HG03097 (cell line): ENCODE measurements at regions not wholly inside any gene's neighbourhood (a gene's known extent, or its start where the extent isn't known, plus 50 kb on each side); places are given as distances from the start of the nearest gene placed in this dataset.

Experiments
- ATAC-seq: cut with Tn5 transposase; IDR thresholded peaks from one replicate; pipeline ENCODE4 v1.9.1; 2021; ENCODE audit not compliant: unreplicated experiment, low FRiP score

- ATAC-seq: no peak
These were observed 169.4 kb upstream of the TAB2 start for GRCh38 chr6:149147938-149148718.

GRCh38 chr6:149149653-149150052 lies 167.9 kb upstream of the TAB2 start:
- no peak for ATAC-seq

GRCh38 chr6:149150301-149150700 lies 167.2 kb upstream of the TAB2 start:
- no peak for ATAC-seq

- ATAC-seq: no peak
These were observed 166.6 kb upstream of the TAB2 start for GRCh38 chr6:149150801-149151398.

- no peak for ATAC-seq
These were observed 165.0 kb upstream of the TAB2 start for GRCh38 chr6:149152521-149152920.

GRCh38 chr6:149153100-149153499 lies 164.4 kb upstream of the TAB2 start:
- ATAC-seq: no peak

GRCh38 chr6:149153693-149154092 lies 163.8 kb upstream of the TAB2 start:
- no peak for ATAC-seq

- ATAC-seq: no peak
These were observed 163.2 kb upstream of the TAB2 start for GRCh38 chr6:149154261-149154821.

- no peak for ATAC-seq
These were observed 160.4 kb upstream of the TAB2 start for GRCh38 chr6:149157126-149157525.

GRCh38 chr6:149158076-149158475 lies 159.4 kb upstream of the TAB2 start:
- no peak for ATAC-seq

GRCh38 chr6:149160943-149161342 lies 156.6 kb upstream of the TAB2 start:
- no peak for ATAC-seq

- ATAC-seq: no peak
These were observed 154.6 kb upstream of the TAB2 start for GRCh38 chr6:149162924-149163323.

GRCh38 chr6:149164199-149164750 lies 153.2 kb upstream of the TAB2 start:
- ATAC-seq: no peak

- no peak for ATAC-seq
These were observed 151.2 kb upstream of the TAB2 start for GRCh38 chr6:149166336-149166735.

- no peak for ATAC-seq
These were observed 150.8 kb upstream of the TAB2 start for GRCh38 chr6:149166747-149167146.

GRCh38 chr6:149168968-149169367 lies 148.5 kb upstream of the TAB2 start:
- no peak for ATAC-seq

GRCh38 chr6:149169761-149170511 lies 147.6 kb upstream of the TAB2 start:
- ATAC-seq: no peak

GRCh38 chr6:149170564-149171452 lies 146.7 kb upstream of the TAB2 start:
- ATAC-seq: no peak

- ATAC-seq: no peak
These were observed 144.3 kb upstream of the TAB2 start for GRCh38 chr6:149173222-149173621.

GRCh38 chr6:149174962-149175361 lies 142.6 kb upstream of the TAB2 start:
- ATAC-seq: no peak
